H9 (cell line): ENCODE measurements at regions not wholly inside any gene's neighbourhood (a gene's known extent, or its start where the extent isn't known, plus 50 kb on each side); places are given as distances from the start of the nearest gene placed in this dataset.

Experiments used
- DNase-seq: peaks from one replicate; pipeline ENCODE4 v3.0.0-alpha.2; 2017
- H2AFZ ChIP-seq: one replicate; pipeline ENCODE4 v1.6.1; 2013; ENCODE audit warnings: mild to moderate bottlenecking, low read length, control low read depth, moderate library complexity
- H2AK5ac ChIP-seq: 2 replicates; pipeline ENCODE4 v1.6.1; 2013; ENCODE audit warnings: low read length, control low read depth, mixed read lengths; ENCODE audit not compliant: insufficient read length
- H2BK120ac ChIP-seq: one replicate; pipeline ENCODE4 v1.6.1; 2013; ENCODE audit warnings: low read depth, mild to moderate bottlenecking, low read length, control low read depth, inconsistent platforms; ENCODE audit not compliant: poor library complexity, severe bottlenecking
- H2BK12ac ChIP-seq: 2 replicates; pipeline ENCODE4 v1.6.1; 2013; ENCODE audit warnings: low read length, control low read depth, mixed read lengths, low read depth; ENCODE audit not compliant: insufficient read length
- H2BK15ac ChIP-seq: 2 replicates; pipeline ENCODE4 v1.6.1; 2013; ENCODE audit warnings: low read depth, low read length, control low read depth
- H2BK20ac ChIP-seq: one replicate; pipeline ENCODE4 v1.6.1; 2013; ENCODE audit warnings: low read depth, mild to moderate bottlenecking, low read length, control low read depth, inconsistent platforms; ENCODE audit not compliant: poor library complexity, severe bottlenecking
- H2BK5ac ChIP-seq: 2 replicates; pipeline ENCODE4 v1.6.1; 2013; ENCODE audit warnings: low read length, control low read depth, mixed read lengths; ENCODE audit not compliant: insufficient read length
- H3K14ac ChIP-seq: 2 replicates; pipeline ENCODE4 v1.6.1; 2013; ENCODE audit warnings: low read length, control low read depth; ENCODE audit not compliant: insufficient read depth
- H3K18ac ChIP-seq: 2 replicates; pipeline ENCODE4 v1.6.1; 2013; ENCODE audit warnings: low read depth, mild to moderate bottlenecking, mixed read lengths, low read length, control low read depth; ENCODE audit not compliant: insufficient read length
- H3K23ac ChIP-seq: 2 replicates; pipeline ENCODE4 v1.6.1; 2013; ENCODE audit warnings: low read length, control low read depth, mixed read lengths, low read depth; ENCODE audit not compliant: insufficient read length
- H3K23me2 ChIP-seq: 2 replicates; pipeline ENCODE4 v1.6.1; 2013; ENCODE audit warnings: low read depth, mild to moderate bottlenecking, mixed read lengths, low read length, control low read depth; ENCODE audit not compliant: insufficient read length, poor library complexity, severe bottlenecking
- H3K27ac ChIP-seq: 2 replicates; pipeline ENCODE4 v1.5.1; 2013; ENCODE audit warnings: low read length, control low read depth, mixed read lengths, low read depth; ENCODE audit not compliant: insufficient read length
- H3K27me3 ChIP-seq: 2 replicates; pipeline ENCODE4 v1.6.1; 2013; ENCODE audit warnings: low read length, control low read depth, inconsistent platforms; ENCODE audit not compliant: insufficient read depth
- H3K4ac ChIP-seq: 2 replicates; pipeline ENCODE4 v1.6.1; 2013; ENCODE audit warnings: low read depth, mild to moderate bottlenecking, control low read depth, inconsistent platforms, low read length, moderate library complexity
- H3K4me1 ChIP-seq: 2 replicates; pipeline ENCODE4 v1.6.1; 2013; ENCODE audit warnings: low read length, control low read depth, inconsistent platforms; ENCODE audit not compliant: insufficient read depth
- H3K4me2 ChIP-seq: 2 replicates; pipeline ENCODE4 v1.6.1; 2013; ENCODE audit warnings: low read length, control low read depth, mixed read lengths; ENCODE audit not compliant: insufficient read length, insufficient read depth
- H3K56ac ChIP-seq: 2 replicates; pipeline ENCODE4 v1.6.1; 2013; ENCODE audit warnings: low read depth, mild to moderate bottlenecking, mixed read lengths, low read length, control low read depth; ENCODE audit not compliant: insufficient read length
- H3K79me1 ChIP-seq: 2 replicates; pipeline ENCODE4 v1.6.1; 2013; ENCODE audit warnings: low read depth, mild to moderate bottlenecking, moderate library complexity, low read length, control low read depth, inconsistent platforms; ENCODE audit not compliant: insufficient read depth, poor library complexity, severe bottlenecking
- H3K79me2 ChIP-seq: 2 replicates; pipeline ENCODE4 v1.6.1; 2013; ENCODE audit warnings: low read length, control low read depth, inconsistent platforms; ENCODE audit not compliant: insufficient read depth
- H3K9ac ChIP-seq: 2 replicates; pipeline ENCODE4 v1.6.1; 2013; ENCODE audit warnings: low read length, control low read depth, mixed read lengths; ENCODE audit not compliant: insufficient read length; ENCODE audit errors: extremely low read depth
- H3K9me3 ChIP-seq: one replicate; pipeline ENCODE4 v1.6.1; 2013; ENCODE audit warnings: low read depth, low read length, inconsistent platforms; ENCODE audit not compliant: control insufficient read depth
- H3T11ph ChIP-seq: one replicate; pipeline ENCODE4 v1.6.1; 2013; ENCODE audit warnings: mild to moderate bottlenecking, low read length, control low read depth, inconsistent platforms
- H4K20me1 ChIP-seq: one replicate; pipeline ENCODE4 v1.6.1; 2013; ENCODE audit not compliant: control insufficient read depth, insufficient read length, insufficient read depth
- H4K5ac ChIP-seq: 2 replicates; pipeline ENCODE4 v1.6.1; 2013; ENCODE audit warnings: low read depth, mild to moderate bottlenecking, mixed read lengths, low read length, control low read depth; ENCODE audit not compliant: insufficient read length
- H4K8ac ChIP-seq: replicated peaks from 2 replicates; pipeline ENCODE4 v1.6.1; 2013; ENCODE audit warnings: low read length, control low read depth, mixed read lengths, low read depth; ENCODE audit not compliant: insufficient read length
- H4K91ac ChIP-seq: 2 replicates; pipeline ENCODE4 v1.6.1; 2013; ENCODE audit warnings: low read depth, mild to moderate bottlenecking, moderate library complexity, mixed read lengths, low read length, control low read depth; ENCODE audit not compliant: insufficient read length
- H3K27ac Mint-ChIP-seq, 3 experiments: 2 replicates in 2 of 3; 3 replicates in 1 of 3; pipeline ENCODE4 v1.8.0; 2020 to 2021; ENCODE audit warnings: mixed read lengths in 3 of 3, mild to moderate bottlenecking in 1 of 3, moderate library complexity in 1 of 3
- H3K27me3 Mint-ChIP-seq: 2 replicates; pipeline ENCODE4 v1.8.0; 2021; ENCODE audit warnings: low read depth, mild to moderate bottlenecking, moderate library complexity, mixed read lengths
- H3K36me3 Mint-ChIP-seq, 3 experiments: 2 replicates in 2 of 3; 3 replicates in 1 of 3; pipeline ENCODE4 v1.8.0; 2020 to 2021; ENCODE audit warnings: low read depth in 3 of 3, mixed read lengths in 3 of 3; ENCODE audit not compliant: insufficient read depth in 1 of 3
- H3K4me1 Mint-ChIP-seq, 2 experiments: 2 replicates each; pipeline ENCODE4 v1.8.0; 2020; ENCODE audit warnings: mixed read lengths in 2 of 2
- H3K4me3 Mint-ChIP-seq, 2 experiments: 2 replicates in 1 of 2; 3 replicates in 1 of 2; pipeline ENCODE4 v1.8.0; 2020 to 2021; ENCODE audit warnings: mild to moderate bottlenecking in 2 of 2, mixed read lengths in 2 of 2, moderate library complexity in 1 of 2
- H3K9me3 Mint-ChIP-seq, 2 experiments: 2 replicates in 1 of 2; 3 replicates in 1 of 2; pipeline ENCODE4 v1.8.0; 2020; ENCODE audit warnings: mild to moderate bottlenecking in 2 of 2, mixed read lengths in 2 of 2, moderate library complexity in 1 of 2
- CTCF ChIP-seq: fragments of 200-600 bp; sonication (generic); conservative IDR thresholded peaks from 3 replicates; pipeline ENCODE4 v1.8.0; 2021; ENCODE audit warnings: antibody characterized with exemption, mild to moderate bottlenecking

GRCh38 chr7:119254742-119255141 lies 1018.2 kb upstream of the KCND2 start:
- Histone ChIP-seq H2BK5ac (no peak overlapping the region), H2BK15ac (no peak overlapping the region), H3K27ac (no peak overlapping the region), H3K56ac (no peak overlapping the region), H4K5ac (no peak overlapping the region), H2BK20ac (no peak overlapping the region), H3K27me3 (no peaks in the 10 kb centered on the region), H3K14ac (no peak overlapping the region), H3K9ac (no peak overlapping the region), H3K79me2 (no peaks in the 10 kb centered on the region), H2BK12ac (no peak overlapping the region), H3K79me1 (no peaks in the 10 kb centered on the region), H2BK120ac (no peak overlapping the region), H3K4me2 (no peak overlapping the region), H4K8ac (no peak overlapping the region), H3K23ac (no peak overlapping the region), H3K9me3 (no peaks in the 10 kb centered on the region), H2AK5ac (no peak overlapping the region), H3K4ac (no peak overlapping the region), H2AFZ (no peak overlapping the region), H3K4me1 (no peaks in the 10 kb centered on the region), H4K20me1 (no peaks in the 10 kb centered on the region), H4K91ac (no peak overlapping the region), H3T11ph (no peak overlapping the region), H3K23me2 (no peaks in the 10 kb centered on the region), H3K18ac (no peak overlapping the region)
- Mint-ChIP-seq H3K27me3 (no peaks in the 10 kb centered on the region), H3K4me3 (no peak overlapping the region), H3K4me1 (no peaks in the 10 kb centered on the region), H3K9me3 (no peaks in the 10 kb centered on the region), H3K27ac (no peak overlapping the region), H3K36me3 (no peaks in the 10 kb centered on the region)
- DNase-seq = no peak
- TF ChIP-seq CTCF = no peak
